Liver (tissue), 3 donors: ENCODE measurements at regions not wholly inside any gene's neighbourhood (a gene's known extent, or its start where the extent isn't known, plus 50 kb on each side); places are given as distances from the start of the nearest gene placed in this dataset.

Source experiments
- CTCF ChIP-seq: fragments of 150-350 bp; IDR thresholded peaks from 2 replicates; pipeline ENCODE4 v1.5.1; 2017; ENCODE audit warnings: improper control_type of control experiment, low read depth, low read length; ENCODE audit not compliant: missing input control
- EGR1 ChIP-seq, 2 donors: IDR thresholded peaks; 2 replicates each; pipeline ENCODE4 v1.6.1; 2016 to 2018; ENCODE audit warnings: antibody characterized with exemption in 2 of 2, low read depth in 2 of 2
- GABPA ChIP-seq, 2 donors: IDR thresholded peaks in 1 of 2; conservative IDR thresholded peaks in 1 of 2; 2 replicates each; pipeline ENCODE4 v1.6.1; 2016; ENCODE audit warnings: antibody characterized with exemption in 2 of 2, mild to moderate bottlenecking in 1 of 2, moderate library complexity in 1 of 2
- REST ChIP-seq: IDR thresholded peaks from 2 replicates; pipeline ENCODE4 v1.6.1; 2016; ENCODE audit warnings: antibody characterized with exemption, mild to moderate bottlenecking
- TF ChIP-seq, protein P1 (sequence below): IDR thresholded peaks from 2 replicates; pipeline ENCODE4 v1.6.1; 2016; ENCODE audit warnings: antibody characterized with exemption
- donor health status: healthy.
- donor health status: healthy.

- TF ChIP-seq, protein P1, sequence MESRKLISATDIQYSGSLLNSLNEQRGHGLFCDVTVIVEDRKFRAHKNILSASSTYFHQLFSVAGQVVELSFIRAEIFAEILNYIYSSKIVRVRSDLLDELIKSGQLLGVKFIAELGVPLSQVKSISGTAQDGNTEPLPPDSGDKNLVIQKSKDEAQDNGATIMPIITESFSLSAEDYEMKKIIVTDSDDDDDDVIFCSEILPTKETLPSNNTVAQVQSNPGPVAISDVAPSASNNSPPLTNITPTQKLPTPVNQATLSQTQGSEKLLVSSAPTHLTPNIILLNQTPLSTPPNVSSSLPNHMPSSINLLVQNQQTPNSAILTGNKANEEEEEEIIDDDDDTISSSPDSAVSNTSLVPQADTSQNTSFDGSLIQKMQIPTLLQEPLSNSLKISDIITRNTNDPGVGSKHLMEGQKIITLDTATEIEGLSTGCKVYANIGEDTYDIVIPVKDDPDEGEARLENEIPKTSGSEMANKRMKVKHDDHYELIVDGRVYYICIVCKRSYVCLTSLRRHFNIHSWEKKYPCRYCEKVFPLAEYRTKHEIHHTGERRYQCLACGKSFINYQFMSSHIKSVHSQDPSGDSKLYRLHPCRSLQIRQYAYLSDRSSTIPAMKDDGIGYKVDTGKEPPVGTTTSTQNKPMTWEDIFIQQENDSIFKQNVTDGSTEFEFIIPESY: no peak
- no peak for TF ChIP-seq CTCF
- no peak for TF ChIP-seq REST
- TF ChIP-seq EGR1 (IDR thresholded peaks at IDR 0.05; ENCODE audit: low read depth in 2 of 2): no peak
- TF ChIP-seq GABPA (IDR thresholded peaks at IDR 0.05 in 1 of 2, conservative IDR thresholded peaks at IDR 0.05 in 1 of 2): no peak
Measured at GRCh38 chr7:33815336-33815735, 90.0 kb upstream of the BMPER start.
